HG03196 (cell line): ENCODE measurements at regions not wholly inside any gene's neighbourhood (a gene's known extent, or its start where the extent isn't known, plus 50 kb on each side); places are given as distances from the start of the nearest gene placed in this dataset.
A peak's percentile ranks its signal among the peaks of the same experiment; 100 is the strongest.

Experiments
- ATAC-seq: cut with Tn5 transposase; IDR thresholded peaks from one replicate; pipeline ENCODE4 v1.9.1; 2021; ENCODE audit not compliant: unreplicated experiment

DNA sequence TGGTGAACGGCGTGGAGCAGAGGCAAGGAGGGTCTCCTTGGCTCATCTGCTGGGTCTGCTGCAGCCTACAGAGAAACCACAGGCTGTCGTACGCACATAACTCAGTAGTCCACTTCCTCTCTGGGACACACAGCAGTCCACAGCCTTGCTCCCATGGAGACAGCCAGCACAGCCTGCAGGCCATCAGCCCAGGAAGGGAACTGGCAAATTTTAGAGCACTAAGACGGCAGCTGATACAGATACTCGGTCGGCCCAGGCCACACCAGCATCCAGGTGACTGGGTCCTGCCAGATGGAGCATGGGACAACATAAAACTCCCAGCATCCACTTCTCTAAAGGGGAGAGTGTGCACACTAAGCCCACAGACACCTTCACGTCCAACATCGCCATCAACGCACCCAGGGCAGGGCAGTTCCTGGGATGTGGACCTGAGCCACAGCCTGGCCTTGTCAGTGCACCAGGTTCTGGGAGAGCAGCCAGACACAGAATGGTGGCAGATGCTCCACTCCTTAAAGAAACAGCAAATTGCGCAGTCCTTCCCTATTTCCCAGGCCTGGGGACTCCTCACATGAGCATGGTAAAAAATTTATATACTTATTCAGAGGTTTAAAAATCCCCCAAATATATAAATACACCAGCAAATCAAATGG is 247.1 kb upstream of the RAB4A start:
- no peak for ATAC-seq

DNA sequence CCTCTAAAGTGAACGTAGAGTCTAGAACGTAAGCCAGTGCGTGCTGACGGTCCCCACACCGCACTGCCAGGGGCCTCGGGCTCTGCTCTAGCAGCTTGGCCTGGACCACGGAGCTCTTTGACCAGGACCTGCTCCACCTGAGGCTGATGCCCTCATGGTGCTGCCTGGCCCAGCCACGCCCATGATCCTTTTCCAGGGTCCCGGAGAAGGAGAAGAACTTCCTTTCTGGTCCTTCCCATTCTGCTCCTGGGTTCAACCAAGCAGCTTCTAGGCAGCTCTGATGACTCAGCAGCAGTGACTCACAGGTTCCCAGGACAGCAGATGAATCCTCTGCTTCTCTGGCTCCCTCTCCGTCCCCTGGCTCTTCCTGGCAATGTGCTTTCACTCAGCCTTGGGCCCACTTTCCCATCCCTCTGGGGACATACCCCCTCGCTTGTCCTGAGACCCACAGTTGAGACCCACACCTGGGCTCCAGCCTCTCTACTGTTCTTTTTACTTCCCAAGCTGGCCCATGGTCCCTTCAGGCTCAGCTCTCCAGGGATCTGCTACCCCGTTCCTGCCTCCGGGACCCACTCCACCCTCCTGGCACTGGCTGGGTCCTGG is 246.3 kb upstream of the RAB4A start:
- no peak for ATAC-seq

DNA sequence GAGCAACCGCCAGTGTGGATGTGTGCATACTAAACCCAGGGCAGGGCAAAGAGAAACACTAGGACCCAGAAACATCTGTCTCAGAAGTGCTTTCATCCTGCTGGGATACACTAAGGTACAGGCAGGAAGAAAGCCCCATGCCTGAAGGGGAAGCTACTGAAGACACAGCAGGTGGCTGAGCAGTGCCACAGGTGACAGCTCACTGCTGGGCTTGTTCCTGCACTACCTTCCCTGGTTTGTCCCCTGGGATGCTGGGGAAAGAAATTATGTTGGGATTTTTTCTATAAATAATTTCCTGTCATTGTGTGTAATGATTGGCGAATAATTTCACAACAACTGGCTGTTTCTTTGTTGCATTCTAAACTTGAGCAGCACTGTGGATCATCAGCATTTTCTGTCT is 245.3 kb upstream of the RAB4A start:
- no peak for ATAC-seq

DNA sequence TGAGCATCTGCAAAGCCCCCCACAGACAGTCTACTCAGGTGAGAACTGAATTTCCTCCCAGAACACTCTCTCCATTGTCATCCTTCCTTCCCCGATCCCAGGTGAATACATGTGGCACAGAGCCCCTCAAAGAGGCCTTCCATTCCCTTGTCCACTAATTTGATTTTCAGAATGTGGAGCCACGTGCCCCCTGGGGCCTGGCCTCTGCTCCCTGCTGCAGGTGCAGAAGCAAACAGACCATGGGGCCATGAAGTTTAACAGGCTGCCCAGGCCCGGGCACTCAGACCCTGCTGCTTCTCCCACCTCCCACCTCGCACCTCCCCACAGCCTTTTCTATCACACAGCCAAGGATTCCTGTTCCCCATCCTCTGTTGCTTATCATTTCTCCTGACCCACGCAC is 243.8 kb upstream of the RAB4A start:
- no peak for ATAC-seq

DNA sequence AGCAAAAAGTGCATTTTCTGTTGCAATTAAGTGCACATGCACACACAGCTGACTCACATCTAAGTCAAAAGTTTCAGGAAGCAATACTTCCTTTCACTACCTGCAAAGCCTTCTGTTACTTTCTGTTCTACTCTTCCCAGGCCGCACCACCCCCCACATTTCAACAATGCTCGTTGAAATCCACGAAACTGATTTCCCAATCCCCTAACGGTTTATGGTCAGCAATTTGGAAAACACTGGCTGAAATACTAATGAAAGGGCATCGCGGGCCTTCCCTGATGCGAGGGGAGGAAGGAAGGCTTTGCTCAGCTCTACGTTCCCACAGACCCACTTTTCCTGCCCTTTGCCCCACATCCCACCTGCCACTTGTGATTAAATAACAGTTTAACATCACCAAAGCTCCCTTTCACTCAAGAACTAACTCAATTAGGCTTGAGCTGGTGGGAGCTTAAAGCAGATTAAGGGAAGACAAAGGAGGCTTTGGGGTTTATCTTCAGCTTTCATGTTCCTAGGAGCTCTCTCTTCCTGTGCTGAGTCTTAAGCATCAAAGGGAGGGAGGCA is 243.2 kb upstream of the RAB4A start:
- peak; percentile 68 for ATAC-seq

DNA sequence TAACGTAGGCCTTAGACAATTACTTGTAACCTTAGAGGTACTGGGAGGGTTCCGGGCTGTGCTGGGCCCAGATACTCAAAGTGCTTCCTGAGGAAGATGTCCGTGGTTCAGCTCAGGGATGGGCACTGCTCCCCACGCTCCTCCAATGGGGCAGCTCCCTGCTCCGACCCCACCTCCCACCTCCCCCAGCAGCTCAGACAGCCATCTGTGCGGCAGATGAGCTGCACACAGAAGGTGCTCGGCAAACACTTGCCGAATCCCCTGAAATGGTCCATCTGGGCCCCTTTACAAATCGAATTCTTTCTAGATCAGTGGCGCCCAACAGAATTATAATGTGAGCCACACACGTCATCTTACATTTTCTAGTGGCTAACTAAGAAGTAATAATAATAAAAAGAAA is 242.4 kb upstream of the RAB4A start:
- ATAC-seq = no peak

DNA sequence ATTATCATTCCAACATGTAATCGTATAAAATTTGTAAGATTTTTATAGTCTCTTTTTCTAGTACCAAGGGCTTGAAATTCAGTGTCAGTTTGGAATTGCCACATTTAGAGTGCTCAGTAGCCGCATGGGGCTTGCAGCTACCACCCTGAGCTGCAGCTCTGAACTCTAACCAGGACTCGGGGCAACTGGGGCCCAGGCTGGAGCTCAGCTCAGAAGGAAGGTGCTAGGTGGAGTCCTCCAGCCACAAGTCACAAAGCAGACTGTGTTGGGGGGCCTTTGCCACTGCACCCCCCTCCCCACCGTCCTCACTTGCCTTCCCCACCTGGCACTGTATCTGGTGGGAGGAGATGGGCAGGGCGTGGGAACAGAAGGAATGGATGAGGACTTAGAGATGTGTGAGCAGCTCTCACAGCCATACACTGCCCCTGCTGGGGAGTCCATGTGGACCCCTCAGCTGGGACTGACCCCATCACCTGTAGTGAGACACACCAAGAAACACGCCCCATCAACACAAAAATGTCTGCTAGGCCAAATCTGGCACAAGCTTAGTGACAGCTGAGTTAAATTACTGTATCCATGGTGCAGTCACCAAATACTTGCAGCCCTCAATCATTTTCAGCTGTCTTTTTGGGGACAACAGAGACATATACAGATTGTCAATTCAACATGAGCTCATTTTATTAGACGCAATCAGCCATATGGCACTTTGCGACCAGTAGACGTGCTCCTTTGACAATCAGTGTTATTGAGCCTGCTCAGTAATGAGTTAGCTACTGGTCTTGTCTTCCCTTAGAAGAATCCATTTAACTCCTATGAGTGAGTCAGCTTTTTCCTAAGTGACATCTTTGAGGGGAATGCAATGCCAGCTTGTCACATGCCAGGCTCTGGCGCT is 241.7 kb upstream of the RAB4A start:
- no peak for ATAC-seq

DNA sequence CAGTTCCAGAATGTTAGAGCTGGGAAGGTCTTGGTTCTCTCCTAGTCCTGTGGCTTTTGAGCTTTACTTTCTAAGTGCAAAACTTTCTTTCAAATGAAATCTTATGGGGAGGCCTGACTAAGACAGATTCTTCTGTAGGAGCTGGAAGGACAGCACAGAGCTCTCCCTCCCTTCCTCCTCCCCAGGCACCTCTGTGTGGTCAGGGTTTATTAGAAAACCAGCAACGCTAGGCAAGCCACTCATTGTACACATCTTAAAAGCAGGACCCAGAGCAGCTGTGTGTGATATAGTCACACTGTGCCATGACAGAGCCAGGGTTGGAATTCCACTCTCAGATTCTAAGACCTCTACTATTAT is 241.1 kb upstream of the RAB4A start:
- ATAC-seq = no peak

DNA sequence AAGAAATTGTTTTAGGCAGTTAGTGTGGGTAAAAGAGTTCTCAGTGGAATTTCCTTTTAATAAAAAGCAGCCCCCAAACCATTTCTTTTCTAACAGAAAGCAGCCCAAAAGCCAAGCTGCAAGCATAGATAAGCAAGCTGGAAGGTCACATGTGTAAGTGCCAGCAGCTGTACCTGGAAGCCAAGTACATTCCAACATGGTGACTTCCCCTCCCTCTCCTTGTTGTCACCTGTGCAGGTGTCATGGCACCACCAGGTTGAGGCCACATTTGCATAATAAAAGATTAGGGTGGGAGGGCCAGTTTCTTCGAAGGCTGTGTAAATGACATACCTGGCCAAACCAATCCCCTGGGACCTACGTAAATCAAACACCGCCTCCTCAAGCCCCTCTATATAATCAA is 240.3 kb upstream of the RAB4A start:
- no peak for ATAC-seq

DNA sequence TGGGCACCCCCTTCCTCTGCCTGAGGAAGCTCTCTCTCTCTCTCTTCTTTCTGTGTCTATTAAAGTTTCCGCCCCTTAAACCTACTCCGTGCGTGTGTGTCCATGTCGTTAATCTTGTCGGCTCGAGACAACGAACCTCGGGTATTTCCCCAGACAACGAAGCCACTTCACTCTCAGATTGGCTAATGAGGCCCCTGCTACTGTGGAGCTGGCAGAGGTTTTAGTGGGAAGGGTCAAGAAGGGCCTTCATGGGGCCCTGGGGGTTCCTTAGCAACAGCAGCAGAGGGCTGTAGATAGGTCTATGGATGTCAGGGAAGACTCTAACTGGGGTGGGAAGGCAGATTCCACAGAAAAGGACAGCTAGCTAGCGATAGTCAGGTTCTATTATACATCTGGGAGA is 239.8 kb upstream of the RAB4A start:
- no peak for ATAC-seq

DNA sequence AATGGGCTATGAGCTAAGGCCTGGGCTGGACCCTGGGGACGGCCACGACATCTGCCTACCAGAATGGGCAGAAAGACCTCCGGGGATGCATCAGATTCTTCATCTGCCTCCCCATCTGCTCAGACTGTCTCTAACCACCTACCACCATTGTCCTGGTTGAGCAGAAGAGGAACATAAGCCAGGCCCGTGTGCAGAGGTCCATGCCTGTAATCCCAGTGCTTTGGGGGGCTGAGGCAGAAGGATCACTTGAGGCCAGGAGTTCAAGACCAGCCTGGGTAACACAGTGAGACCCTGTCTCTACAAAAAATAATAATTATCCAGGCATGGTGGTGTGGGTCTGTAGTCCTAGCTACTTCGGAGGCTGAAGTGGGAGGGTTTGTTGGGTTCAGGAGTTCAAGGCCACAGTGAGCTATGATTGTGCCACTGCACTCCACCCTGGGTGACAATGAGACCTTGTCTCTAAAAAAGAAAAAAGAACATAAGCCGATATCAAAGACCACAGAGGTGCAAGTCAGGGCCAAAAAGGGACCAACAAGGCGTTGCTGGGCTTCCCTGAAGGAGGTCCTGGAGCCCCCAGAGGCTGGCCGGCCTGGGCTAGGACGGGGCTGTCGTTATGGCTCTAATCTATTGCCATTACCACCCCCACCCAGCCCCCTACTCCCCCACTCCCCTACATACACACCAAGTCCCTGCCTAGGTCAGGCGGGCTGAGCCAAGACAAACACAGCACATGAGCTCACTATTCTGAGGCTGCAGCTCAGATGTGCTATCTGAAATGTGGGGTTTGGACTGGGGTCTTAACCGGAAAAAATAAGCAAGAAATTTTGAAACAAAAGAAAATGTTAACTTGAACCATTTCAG is 239.2 kb upstream of the RAB4A start:
- no peak for ATAC-seq

DNA sequence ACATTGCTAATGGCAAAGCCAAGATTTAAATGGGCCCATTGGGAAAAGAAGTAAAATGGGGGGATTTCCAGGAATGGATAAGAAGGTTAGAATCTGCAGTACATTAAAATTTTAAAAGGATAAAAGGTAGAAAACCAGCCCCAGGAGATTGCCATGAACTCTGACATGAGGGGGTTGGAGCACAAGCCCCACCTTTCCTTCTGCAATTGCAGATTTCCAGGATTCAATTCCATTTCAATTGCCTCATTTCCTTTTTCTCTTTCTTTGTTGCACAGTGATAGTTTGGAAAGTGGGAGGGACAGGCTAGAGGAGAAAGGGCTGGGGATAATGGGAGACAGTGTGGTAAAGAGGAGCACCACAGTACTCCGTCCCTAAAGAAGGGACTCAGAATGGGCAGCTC is 238.5 kb upstream of the RAB4A start:
- no peak for ATAC-seq

DNA sequence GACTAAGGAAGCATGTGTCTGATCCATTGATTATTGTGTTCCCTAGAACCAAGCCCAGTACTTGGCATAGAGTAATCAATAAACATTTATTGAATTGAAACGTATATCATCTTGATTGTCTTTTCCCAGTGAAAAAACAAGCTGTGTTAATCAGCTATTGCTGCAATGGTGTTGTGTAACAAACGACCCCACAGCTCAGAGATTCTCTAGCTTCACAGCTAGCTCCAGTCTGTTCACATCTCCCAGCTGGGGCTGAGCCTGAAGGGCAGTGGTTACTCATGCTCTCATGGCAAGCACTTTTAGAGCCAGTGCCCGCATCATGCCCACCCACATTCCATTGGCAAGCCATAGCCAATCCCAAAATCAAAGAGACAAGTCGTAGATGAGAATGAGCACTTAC is 237.4 kb upstream of the RAB4A start:
- no peak for ATAC-seq

DNA sequence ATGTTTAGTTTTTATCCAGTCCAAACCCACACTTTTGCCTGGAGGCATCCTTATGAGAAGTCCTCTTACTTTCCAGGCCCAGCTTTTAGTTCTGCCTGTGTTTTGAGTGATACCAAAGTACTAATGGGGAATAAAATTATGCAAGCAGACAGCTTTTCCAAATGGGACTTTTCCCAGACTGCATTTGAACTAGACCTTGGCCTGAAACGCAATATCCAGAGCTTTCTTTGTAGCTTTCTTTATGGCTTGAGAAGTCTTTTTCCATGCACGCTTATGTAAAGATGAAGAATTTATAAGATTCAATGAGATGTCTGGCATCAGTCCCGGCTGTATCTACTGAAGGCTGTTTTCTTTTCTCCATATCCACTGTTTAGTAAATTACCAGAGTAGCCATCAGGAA is 236.6 kb upstream of the RAB4A start:
- ATAC-seq = no peak

DNA sequence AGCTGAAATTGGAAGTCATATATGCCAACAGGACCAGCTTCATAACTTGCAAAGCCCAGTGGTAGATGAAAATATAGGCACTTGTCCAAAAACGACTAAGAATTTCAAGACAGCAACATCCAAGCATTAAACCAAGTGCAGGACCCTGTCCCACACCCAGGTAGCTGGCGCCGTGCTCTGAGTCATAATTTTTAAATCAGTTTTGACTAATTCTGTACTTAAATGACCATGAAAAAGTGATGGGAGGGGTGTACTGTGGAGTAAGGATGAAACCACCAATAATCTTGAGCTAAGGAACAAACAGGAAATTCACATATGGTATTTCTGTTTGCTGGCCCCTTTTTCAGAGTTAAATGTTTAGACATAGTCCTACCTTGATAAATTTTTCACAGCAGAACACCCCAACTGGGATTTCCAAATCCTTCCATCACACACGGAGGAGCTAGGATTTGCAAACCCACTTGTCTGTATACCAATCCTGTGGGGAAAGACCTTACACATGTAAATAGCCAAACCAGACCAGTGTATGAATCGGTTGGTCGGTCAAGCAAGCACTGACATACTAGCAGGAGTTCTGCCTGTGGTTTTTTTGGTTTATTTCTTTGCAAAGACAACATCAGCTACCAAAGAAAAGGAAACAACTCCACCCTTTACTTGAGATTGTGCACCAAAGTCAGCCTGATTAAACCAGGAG is 235.7 kb upstream of the RAB4A start:
- peak; percentile 79 for ATAC-seq

DNA sequence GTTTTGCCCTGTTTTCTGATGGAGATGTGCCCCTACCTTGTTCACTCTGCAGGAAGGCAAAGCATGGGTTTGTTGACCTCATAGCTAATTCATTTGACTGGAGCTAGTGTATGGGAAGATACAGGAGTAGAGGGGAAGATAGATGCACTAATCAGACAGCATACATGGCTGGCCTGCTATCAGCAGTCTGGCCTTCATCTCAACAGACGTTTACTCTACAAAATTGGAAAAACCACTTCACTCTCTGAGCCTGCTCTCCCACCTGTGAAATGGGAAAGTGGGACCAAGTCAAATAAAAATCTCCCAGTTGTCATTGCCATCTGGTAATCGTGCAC is 235.2 kb upstream of the RAB4A start:
- no peak for ATAC-seq

DNA sequence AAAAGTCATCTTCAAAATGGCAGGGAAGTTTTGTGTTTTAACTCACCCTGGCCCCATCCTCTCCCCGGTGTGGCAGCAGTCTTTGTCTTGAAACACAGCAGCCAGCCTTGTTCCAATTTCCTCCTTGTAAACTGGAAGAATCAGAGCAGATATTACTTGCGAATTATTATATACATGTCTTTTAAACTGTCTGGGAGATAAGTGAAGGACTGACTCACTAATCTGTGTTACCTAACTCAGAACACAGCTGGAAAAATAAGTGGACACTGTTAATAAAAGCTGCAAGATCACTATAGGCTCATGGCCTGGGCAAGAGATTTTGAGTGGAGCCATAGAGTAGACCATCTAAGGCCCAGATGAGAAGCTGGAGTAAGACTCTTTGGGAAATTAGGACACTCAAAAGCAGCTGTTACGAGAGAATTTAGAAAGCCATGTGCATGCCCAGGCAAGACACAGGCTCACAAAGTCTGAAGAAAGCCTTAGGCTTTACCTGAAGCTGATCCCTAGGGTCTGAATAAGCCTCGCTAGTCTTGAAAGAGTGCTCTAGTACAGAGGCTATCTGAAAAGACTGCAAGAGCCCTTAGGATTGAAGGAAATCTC is 233.0 kb upstream of the RAB4A start:
- ATAC-seq = no peak

DNA sequence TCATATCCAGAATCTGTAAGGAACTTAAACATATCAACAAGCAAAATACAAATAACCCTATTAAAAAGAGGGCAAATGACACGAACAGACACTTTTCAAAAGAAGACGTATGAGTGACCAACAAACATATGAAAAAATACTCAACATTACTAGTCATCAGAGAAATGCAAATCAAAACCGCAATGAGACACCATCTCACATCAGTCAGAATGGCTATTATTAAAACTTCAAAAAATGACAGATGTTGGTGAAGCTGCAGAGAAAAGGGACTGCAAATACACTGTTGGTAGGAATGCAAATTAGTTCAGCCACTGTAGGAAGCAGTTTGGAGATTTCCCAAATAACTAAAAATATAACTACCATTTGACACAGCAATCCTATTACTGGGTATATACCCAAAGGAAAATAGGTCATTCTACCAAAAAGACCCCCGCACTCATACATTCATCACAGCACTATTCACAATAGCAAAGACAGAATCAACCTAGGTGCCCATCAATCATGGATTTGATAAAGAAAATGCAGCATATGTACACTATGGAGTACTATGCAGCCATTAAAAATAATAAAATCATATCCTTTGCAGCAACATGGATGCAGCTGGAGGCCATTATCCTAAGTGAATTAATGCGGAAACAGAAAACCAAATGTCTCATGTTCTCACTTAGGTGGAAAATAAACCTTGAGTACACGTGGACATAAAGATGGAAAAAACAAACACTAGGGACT is 230.1 kb upstream of the RAB4A start:
- no peak for ATAC-seq

DNA sequence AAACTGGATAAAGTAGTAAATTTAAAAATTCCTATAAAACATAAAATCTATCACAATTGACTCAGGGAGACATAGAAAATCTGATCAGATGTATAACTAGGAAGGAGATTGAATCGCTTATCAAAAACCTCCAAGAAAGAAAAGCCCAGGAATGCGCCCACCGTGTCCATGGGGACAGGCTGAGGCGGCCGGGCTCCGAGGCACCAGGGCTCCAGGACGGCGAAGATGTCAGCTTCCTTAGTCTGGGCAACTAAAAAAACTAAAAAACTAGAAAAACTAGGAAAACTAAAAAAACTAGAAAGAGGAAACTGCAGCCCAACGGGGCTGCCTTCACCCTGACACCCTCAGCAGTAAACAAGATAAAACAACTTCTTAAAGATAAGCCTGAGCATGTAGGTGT is 229.0 kb upstream of the RAB4A start:
- no peak for ATAC-seq

DNA sequence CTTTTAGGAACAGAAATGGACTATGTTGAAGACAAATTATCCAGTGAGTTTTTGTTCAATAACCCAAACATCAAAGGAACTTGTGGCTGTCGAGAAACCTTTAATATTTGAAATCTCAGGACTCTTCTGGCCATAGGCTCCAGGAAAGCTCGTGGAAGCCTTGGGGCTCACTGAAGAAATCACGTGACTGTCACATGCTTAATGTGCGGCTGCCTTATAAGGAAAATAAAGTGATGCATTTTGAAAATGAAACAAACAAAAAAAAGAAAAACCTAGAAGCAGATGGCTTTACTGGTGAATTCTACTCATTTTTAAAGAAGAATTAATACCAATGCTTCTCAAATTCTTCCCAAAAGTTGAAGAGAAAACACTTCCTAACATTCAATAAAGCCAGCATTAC is 228.4 kb upstream of the RAB4A start:
- no peak for ATAC-seq
